ENCODE measurements at regions not wholly inside any gene's neighbourhood (a gene's known extent, or its start where the extent isn't known, plus 50 kb on each side); places are given as distances from the start of the nearest gene placed in this dataset.

DNA sequence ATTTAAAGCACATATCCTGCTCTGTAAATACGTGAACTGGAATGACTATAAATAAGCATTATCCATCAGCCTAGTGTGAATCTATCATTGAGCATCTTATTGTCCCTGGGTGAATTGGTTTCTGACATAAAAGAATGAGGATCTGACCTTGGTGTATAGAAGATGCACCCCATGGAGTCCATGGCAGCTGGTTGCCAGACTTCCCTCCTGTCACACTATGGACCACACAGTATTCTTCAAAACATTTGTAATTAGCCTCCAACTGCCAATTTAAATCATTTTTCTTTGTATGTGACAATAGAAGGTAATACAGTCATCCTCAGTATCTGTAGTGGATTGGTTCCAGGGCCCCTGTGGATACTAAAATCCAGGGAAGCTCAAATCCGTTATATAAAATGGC is 238.1 kb upstream of the ZWINT start:
- DNase-seq (ENCODE audit: low read depth), result no peak
- TF ChIP-seq, protein P1, sequence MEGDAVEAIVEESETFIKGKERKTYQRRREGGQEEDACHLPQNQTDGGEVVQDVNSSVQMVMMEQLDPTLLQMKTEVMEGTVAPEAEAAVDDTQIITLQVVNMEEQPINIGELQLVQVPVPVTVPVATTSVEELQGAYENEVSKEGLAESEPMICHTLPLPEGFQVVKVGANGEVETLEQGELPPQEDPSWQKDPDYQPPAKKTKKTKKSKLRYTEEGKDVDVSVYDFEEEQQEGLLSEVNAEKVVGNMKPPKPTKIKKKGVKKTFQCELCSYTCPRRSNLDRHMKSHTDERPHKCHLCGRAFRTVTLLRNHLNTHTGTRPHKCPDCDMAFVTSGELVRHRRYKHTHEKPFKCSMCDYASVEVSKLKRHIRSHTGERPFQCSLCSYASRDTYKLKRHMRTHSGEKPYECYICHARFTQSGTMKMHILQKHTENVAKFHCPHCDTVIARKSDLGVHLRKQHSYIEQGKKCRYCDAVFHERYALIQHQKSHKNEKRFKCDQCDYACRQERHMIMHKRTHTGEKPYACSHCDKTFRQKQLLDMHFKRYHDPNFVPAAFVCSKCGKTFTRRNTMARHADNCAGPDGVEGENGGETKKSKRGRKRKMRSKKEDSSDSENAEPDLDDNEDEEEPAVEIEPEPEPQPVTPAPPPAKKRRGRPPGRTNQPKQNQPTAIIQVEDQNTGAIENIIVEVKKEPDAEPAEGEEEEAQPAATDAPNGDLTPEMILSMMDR (conservative IDR thresholded peaks at IDR 0.05; ENCODE audit: low read depth, low read length), result no peak
- H3K4me3 ChIP-seq (ENCODE audit: low read depth, low read length), result no peak overlapping the region

DNA sequence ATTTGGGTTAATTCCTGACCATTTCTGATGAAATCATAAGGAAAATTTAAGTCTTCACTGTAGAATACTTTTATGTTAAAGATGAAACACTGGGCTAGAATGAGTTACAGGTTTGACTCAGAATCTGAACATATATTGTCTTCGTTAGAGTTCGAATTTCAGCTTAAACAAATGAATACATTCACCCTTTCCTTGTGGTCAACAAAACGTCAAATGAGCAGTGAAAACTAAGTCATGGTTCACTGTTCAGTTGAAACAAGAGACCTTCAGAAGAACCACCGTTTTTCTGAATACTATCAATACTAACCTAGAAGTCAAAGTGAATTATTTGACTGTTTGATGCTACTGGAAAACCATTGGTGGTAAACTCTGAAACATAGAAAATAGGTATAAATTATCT is 235.2 kb upstream of the ZWINT start:
- TF ChIP-seq, protein P1 (conservative IDR thresholded peaks at IDR 0.05; ENCODE audit: low read depth, low read length), result no peak
- H3K4me3 ChIP-seq (ENCODE audit: low read depth, low read length), result no peak overlapping the region
- no peak for DNase-seq (ENCODE audit: low read depth)

DNA sequence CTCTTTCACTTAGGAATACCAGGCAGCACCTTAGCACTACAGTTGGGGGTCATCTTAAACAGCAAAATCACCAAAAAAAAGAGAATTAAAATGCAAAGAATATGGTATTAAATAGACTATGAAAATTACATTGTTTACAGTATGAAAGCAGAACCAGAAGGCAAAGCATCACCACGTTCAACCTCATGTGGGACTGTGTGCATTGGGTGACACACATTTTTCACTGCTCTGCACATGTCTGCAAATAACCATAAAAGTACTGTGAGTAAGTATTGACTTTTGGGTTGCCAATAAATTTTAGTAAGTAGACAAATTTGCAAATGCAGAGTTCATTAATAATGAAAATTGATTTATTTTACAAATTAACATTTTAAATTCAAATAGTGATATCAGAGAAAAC is 232.1 kb upstream of the ZWINT start:
- no peak for DNase-seq (ENCODE audit: low read depth)
- H3K4me3 ChIP-seq (ENCODE audit: low read depth, low read length), result no peak overlapping the region
- TF ChIP-seq, protein P1 (conservative IDR thresholded peaks at IDR 0.05; ENCODE audit: low read depth, low read length), result no peak

DNA sequence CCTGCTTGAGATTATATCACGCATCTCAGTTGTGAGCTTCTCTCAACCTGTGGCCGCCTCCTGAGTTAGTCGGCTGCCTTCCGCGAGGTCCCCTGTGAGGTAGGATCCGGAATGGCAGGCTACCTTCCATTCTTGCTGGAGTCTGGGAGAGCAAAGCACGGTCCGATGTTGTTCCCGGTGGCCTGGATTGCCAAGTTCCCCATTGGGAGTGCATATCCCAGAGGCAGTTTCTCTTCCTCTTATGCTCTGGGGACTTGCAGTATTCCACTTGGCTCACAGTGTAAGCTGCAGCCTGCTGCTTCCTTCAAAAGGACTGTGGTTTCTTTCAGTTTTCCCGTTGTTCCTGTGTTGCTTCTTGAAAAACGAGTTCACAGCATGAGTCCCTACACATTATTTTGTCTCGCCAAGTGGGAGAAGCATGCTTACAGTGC is 225.4 kb upstream of the ZWINT start:
- no peak overlapping the region for H3K4me3 ChIP-seq (ENCODE audit: low read depth, low read length)
- DNase-seq (ENCODE audit: low read depth), result no peak
- TF ChIP-seq, protein P1 (conservative IDR thresholded peaks at IDR 0.05; ENCODE audit: low read depth, low read length), result no peak

DNA sequence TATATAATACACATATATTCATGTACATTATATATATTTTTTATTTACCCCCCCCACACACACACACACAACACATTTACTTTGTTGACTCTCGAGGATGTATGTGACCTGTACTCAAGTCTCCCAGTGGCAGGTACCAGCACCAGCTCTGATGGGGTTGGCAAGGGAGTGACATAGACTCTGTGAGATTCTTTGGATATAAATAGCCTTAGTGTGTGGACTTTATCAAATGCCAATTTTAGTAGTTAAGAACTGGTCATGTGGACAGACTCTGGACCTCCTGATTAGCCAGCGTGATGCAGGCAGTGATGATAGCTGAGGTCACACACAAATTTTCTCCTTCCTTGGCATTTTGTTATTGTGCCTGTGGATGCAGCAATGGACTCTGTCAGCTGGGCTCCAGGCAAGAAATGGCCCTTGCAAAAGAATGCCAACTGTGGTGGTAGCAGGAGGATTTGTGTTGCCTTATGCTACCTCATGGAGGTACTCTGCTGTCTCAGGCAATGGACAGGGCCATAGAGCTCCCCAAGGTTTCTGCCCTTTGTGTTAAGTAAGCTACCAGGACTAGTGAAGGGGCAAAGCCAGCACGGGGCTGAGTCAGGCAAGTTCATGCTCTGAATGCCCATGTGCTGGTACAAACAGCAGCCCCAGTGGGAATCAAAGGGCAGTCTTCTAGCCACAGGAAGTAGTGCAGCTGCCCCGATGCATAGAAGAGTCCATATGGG is 224.6 kb upstream of the ZWINT start:
- DNase-seq (ENCODE audit: low read depth), result no peak
- TF ChIP-seq, protein P1 (conservative IDR thresholded peaks at IDR 0.05; ENCODE audit: low read depth, low read length), result no peak
- H3K4me3 ChIP-seq (ENCODE audit: low read depth, low read length), result no peak overlapping the region

DNA sequence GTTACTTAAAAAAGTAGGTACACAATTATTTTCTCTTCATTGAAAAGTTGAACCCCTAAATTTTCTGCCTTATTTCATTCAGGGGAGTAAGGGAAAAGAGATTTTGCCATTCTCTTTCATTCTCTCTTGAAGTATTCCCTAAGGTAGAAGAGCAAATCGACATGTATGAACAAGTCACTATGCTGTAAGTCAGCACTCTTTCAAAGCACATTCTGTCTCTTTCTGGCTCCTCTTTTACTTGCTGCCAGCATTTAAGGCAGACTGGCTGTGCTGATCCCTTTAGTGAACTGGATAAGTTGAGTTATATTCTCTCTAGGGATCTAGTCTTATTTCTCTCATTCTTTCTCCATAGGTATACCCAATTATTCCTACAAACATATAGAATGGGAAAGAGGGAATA is 222.3 kb upstream of the ZWINT start:
- no peak overlapping the region for H3K4me3 ChIP-seq (ENCODE audit: low read depth, low read length)
- TF ChIP-seq, protein P1 (conservative IDR thresholded peaks at IDR 0.05; ENCODE audit: low read depth, low read length), result no peak
- no peak for DNase-seq (ENCODE audit: low read depth)

DNA sequence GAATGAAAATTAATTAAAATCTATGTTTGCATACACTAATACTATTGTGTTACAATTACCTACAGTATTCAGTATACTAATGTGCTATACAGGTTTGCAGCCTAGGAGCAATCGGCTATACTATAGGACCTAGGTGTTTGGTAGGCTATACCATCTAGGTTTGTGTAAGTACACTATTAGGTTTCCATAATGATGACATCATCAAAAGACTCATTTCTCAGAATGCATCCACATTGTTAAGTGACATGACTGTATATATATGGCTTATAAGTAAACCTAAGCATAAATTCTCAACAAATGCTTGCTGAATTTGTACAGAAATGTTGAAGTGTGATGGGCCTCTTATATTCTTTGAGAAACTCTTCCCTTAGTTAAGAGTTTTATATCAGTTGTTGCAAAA is 206.5 kb upstream of the ZWINT start:
- no peak overlapping the region for H3K4me3 ChIP-seq (ENCODE audit: low read depth, low read length)
- TF ChIP-seq, protein P1 (conservative IDR thresholded peaks at IDR 0.05; ENCODE audit: low read depth, low read length), result no peak
- DNase-seq (ENCODE audit: low read depth), result no peak

Data from epithelial cell of proximal tubule (primary cell).